Muscle of leg (tissue), 3 donors: ENCODE measurements at regions not wholly inside any gene's neighbourhood (a gene's known extent, or its start where the extent isn't known, plus 50 kb on each side); places are given as distances from the start of the nearest gene placed in this dataset.
A peak's percentile ranks its signal among the peaks of the same experiment; 100 is the strongest.

Experiments
- DNase-seq: peaks from one replicate; pipeline ENCODE4 v3.0.0; 2013
- H3K27ac ChIP-seq: one replicate; pipeline ENCODE4 v1.5.1; 2013; ENCODE audit warnings: mild to moderate bottlenecking, low read length, control low read depth
- H3K27me3 ChIP-seq: one replicate; pipeline ENCODE4 v1.6.1; 2013; ENCODE audit warnings: low read length; ENCODE audit not compliant: control insufficient read depth, insufficient read depth
- H3K36me3 ChIP-seq: one replicate; pipeline ENCODE4 v1.6.1; 2013; ENCODE audit warnings: low read length; ENCODE audit not compliant: control insufficient read depth, insufficient read depth
- H3K4me1 ChIP-seq: one replicate; pipeline ENCODE4 v1.6.1; 2013; ENCODE audit warnings: low read length; ENCODE audit not compliant: control insufficient read depth, insufficient read depth
- H3K4me3 ChIP-seq: one replicate; pipeline ENCODE4 v1.5.1; 2013; ENCODE audit warnings: low read length, control low read depth
- H3K9me3 ChIP-seq: replicated peaks from 2 replicates; pipeline ENCODE4 v1.6.1; 2013; ENCODE audit warnings: low read depth, low read length; ENCODE audit not compliant: control insufficient read depth
- WGBS: methylation state at CpG from one replicate; pipeline ENCODE4 v1.1.5; 2013; ENCODE audit warnings: missing lambda C conversion rate; ENCODE audit not compliant: insufficient coverage; 5-methylcytosine and 5-hydroxymethylcytosine counted together

GRCh38 chr3:193884652-193885051 lies 251.3 kb upstream of the HES1 start:
- H3K9me3 ChIP-seq, result peaks cover 5% of the 10 kb centered on the region
- H3K36me3 ChIP-seq, result no peaks in the 10 kb centered on the region
- no peaks in the 10 kb centered on the region for H3K27me3 ChIP-seq
- no peak overlapping the region for H3K4me3 ChIP-seq
- no peaks in the 10 kb centered on the region for H3K4me1 ChIP-seq
- 85% methylated on average over 3 of the region's 4 CpGs for whole genome bisulfite sequencing
- no peak overlapping the region for H3K27ac ChIP-seq
- DNase-seq, result no peak

DNA sequence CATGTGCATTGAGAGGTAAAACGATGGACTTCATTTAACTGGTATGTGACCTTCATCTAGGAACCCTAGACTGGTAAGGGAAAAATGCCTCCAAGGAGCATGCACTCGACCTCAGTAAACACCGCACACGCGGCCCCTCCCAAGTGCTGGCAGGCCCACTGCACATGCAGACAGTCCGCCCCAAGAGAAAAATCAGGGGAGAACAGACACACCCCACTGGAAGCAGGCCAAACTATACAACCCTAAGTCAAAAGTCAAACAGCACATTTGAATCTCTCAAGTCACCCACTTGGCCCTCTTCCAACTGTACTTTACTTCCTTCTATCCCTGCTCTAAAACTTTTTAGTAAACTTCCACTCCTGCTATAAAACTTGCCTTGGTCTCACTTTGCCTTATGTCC lies 250.1 kb upstream of the HES1 start:
- no peak overlapping the region for H3K27ac ChIP-seq
- peaks cover 5% of the 10 kb centered on the region for H3K9me3 ChIP-seq
- no peak overlapping the region for H3K4me3 ChIP-seq
- H3K27me3 ChIP-seq, result no peaks in the 10 kb centered on the region
- H3K4me1 ChIP-seq, result no peaks in the 10 kb centered on the region
- WGBS, result 76% methylated on average over 6 of the region's 6 CpGs
- no peaks in the 10 kb centered on the region for H3K36me3 ChIP-seq
- no peak for DNase-seq

DNA sequence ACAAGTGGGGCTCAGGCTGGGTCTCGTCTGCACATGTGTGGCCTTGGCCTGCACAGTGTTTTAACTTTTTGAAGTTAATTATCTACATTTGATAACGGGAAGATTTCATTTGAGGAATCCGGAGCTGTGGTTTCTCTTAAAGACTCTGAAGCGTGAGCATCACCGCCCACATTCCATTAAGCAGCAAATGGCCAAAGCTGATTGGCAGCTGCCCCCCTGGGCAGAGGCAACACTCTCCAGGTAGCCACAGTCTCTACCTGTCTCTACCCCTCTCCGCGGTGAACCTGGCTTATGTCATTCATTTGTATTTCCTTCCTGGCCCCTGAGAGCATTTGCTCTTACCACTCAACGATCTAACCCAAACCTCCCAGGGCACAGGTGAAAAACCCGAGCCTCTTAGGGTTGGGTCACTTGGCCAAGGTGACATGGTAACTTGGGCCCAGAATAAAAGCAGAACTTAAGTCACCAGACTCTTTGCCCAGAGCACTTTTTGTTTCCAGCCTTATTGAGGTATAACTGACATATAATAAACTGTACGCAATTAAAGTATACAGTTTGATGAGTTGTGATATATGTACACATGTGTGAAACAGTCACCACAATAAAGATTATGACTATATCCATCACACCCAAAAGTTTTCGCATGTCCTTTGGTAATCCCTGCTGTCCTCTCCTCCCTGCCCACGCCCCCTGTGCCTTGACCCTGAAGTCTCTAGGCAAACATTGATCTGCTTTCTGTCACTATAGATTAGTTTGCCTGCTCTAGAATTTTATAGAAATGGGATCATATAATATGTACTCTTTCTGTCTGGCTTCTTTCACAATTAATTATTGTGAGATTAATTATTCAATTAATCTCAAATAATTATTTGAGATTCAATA lies 245.7 kb upstream of the HES1 start:
- peaks cover 12% of the 10 kb centered on the region for H3K4me1 ChIP-seq
- no peak overlapping the region for H3K27ac ChIP-seq
- H3K9me3 ChIP-seq, result peaks cover 5% of the 10 kb centered on the region
- DNase-seq, result no peak
- no peak overlapping the region for H3K4me3 ChIP-seq
- H3K27me3 ChIP-seq, result no peaks in the 10 kb centered on the region
- 70% methylated on average over 8 of the region's 12 CpGs for WGBS
- no peaks in the 10 kb centered on the region for H3K36me3 ChIP-seq

GRCh38 chr3:193894121-193894863 lies 241.7 kb upstream of the HES1 start:
- DNase-seq, result peak; percentile 46
- Histone ChIP-seq H3K4me1 (peaks cover 18% of the 10 kb centered on the region), H3K9me3 (no peaks in the 10 kb centered on the region), H3K27ac (no peak overlapping the region), H3K4me3 (no peak overlapping the region), H3K27me3 (no peaks in the 10 kb centered on the region), H3K36me3 (no peaks in the 10 kb centered on the region)
- 54% methylated on average over 6 of the region's 10 CpGs for WGBS

- H3K9me3 ChIP-seq, result no peaks in the 10 kb centered on the region
- no peak overlapping the region for H3K4me3 ChIP-seq
- H3K4me1 ChIP-seq, result peaks cover 18% of the 10 kb centered on the region
- H3K27ac ChIP-seq, result no peak overlapping the region
- H3K27me3 ChIP-seq, result no peaks in the 10 kb centered on the region
- no peaks in the 10 kb centered on the region for H3K36me3 ChIP-seq
- no peak for DNase-seq
- WGBS, result 73% methylated on average over 2 of the region's 4 CpGs
Observed at GRCh38 chr3:193895409-193895808, 240.5 kb upstream of the HES1 start.

DNA sequence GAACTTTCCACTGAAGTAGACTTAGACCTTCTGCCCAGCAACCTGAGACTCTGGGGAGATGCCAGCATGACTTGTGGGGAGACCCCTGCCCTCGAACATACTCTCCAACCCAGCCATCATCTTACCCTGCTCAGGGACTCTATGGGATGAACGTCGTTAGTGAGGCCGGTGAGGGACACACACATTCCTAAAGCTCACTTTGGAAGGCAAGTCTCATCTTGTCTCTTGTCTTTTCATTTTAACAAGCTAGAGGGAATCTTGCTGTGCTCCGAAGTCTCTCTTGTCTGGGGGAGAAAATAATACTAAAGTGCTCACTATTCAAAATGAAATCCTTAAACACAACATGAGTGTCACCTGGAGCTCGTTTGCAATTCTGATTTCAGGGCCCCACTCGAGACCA lies 239.5 kb upstream of the HES1 start:
- Histone ChIP-seq H3K4me1 (peaks cover 18% of the 10 kb centered on the region), H3K27me3 (peaks cover 3% of the 10 kb centered on the region), H3K36me3 (no peaks in the 10 kb centered on the region), H3K27ac (no peak overlapping the region), H3K4me3 (no peak overlapping the region), H3K9me3 (no peaks in the 10 kb centered on the region)
- 100% methylated on average over 2 of the region's 7 CpGs for WGBS
- DNase-seq, result no peak

DNA sequence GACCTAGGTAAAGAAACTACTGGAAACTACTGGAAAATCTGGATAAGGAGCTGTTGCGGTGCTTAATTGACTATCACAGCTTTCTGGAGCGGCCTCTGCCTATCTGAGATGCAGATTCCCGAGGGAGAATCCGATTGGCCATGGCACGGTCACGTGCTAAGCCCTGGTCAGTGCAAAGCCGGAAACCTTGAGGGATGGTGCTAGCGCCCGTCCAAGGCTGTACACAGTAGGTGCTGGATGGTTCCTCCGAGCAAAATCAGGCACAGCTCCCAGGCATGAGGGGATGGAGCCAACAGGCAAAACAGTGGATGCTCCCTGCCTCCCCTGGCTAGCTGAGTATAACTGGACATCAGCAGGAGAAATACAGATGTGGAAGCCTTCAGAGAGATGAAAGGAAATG lies 238.7 kb upstream of the HES1 start:
- WGBS, result 40% methylated on average over 10 of the region's 10 CpGs
- Histone ChIP-seq H3K4me3 (no peak overlapping the region), H3K27me3 (peaks cover 3% of the 10 kb centered on the region), H3K27ac (no peak overlapping the region), H3K9me3 (no peaks in the 10 kb centered on the region), H3K4me1 (peaks cover 18% of the 10 kb centered on the region), H3K36me3 (no peaks in the 10 kb centered on the region)
- peak; percentile 66 for DNase-seq

GRCh38 chr3:193897731-193898180 lies 238.2 kb upstream of the HES1 start:
- Histone ChIP-seq H3K36me3 (no peaks in the 10 kb centered on the region), H3K4me3 (no peak overlapping the region)

GRCh38 chr3:193899001-193899400 lies 236.9 kb upstream of the HES1 start:
- no peak overlapping the region for H3K4me3 ChIP-seq
- no peaks in the 10 kb centered on the region for H3K36me3 ChIP-seq
- peaks cover 17% of the 10 kb centered on the region for H3K4me1 ChIP-seq
- no CpG with 5 or more reads among the region's 1 CpG for WGBS
- DNase-seq, result no peak
- H3K27me3 ChIP-seq, result peaks cover 5% of the 10 kb centered on the region
- no peaks in the 10 kb centered on the region for H3K9me3 ChIP-seq
- H3K27ac ChIP-seq, result no peak overlapping the region

More at GRCh38 chr3:193897731-193898180, 238.2 kb upstream of the HES1 start:
- H3K9me3 ChIP-seq, result no peaks in the 10 kb centered on the region
- H3K27me3 ChIP-seq, result peaks cover 5% of the 10 kb centered on the region
- peaks cover 18% of the 10 kb centered on the region for H3K4me1 ChIP-seq
- DNase-seq, result peak; percentile 55
- no CpG with 5 or more reads among the region's 10 CpGs for WGBS
- H3K27ac ChIP-seq, result no peak overlapping the region

- no peak overlapping the region for H3K4me3 ChIP-seq
- H3K27me3 ChIP-seq, result peaks cover 5% of the 10 kb centered on the region
- peaks cover 16% of the 10 kb centered on the region for H3K4me1 ChIP-seq
- no peaks in the 10 kb centered on the region for H3K9me3 ChIP-seq
- H3K36me3 ChIP-seq, result no peaks in the 10 kb centered on the region
- WGBS, result no CpG with 5 or more reads among the region's 1 CpG
- no peak overlapping the region for H3K27ac ChIP-seq
- no peak for DNase-seq
Observed at GRCh38 chr3:193901007-193901406, 234.9 kb upstream of the HES1 start.
